OCI-LY1 (cell line): ENCODE measurements at regions not wholly inside any gene's neighbourhood (a gene's known extent, or its start where the extent isn't known, plus 50 kb on each side); places are given as distances from the start of the nearest gene placed in this dataset.

Experiments used
- H2AFZ ChIP-seq: fragments of 200-600 bp; sonication (generic), shearing (Covaris generic); 2 replicates; pipeline ENCODE4 v1.6.0; 2014; ENCODE audit warnings: antibody characterized with exemption, mild to moderate bottlenecking, low read length
- H3F3A ChIP-seq: fragments of 200-600 bp; sonication (generic), shearing (Covaris generic); 2 replicates; pipeline ENCODE4 v1.6.0; 2014; ENCODE audit warnings: mild to moderate bottlenecking, antibody characterized with exemption, low read length, moderate library complexity; ENCODE audit not compliant: insufficient read depth
- H3K27ac ChIP-seq: fragments of 200-600 bp; sonication (generic); 2 replicates; pipeline ENCODE4 v1.5.1; 2014; ENCODE audit warnings: low read length, mixed run types, mild to moderate bottlenecking, low read depth; ENCODE audit not compliant: poor library complexity, severe bottlenecking
- H3K27me3 ChIP-seq: fragments of 200-600 bp; sonication (generic); 2 replicates; pipeline ENCODE4 v1.6.0; 2014; ENCODE audit warnings: antibody characterized with exemption, mild to moderate bottlenecking, low read length, moderate library complexity; ENCODE audit not compliant: insufficient read depth
- H3K36me3 ChIP-seq: fragments of 200-600 bp; sonication (generic); 2 replicates; pipeline ENCODE4 v1.6.1; 2014; ENCODE audit warnings: mild to moderate bottlenecking, antibody characterized with exemption, low read length, moderate library complexity, mixed read lengths; ENCODE audit not compliant: insufficient read depth
- H3K4me1 ChIP-seq: fragments of 200-600 bp; sonication (generic); 2 replicates; pipeline ENCODE4 v1.5.1; 2014; ENCODE audit warnings: mild to moderate bottlenecking, low read length, moderate library complexity; ENCODE audit not compliant: insufficient read depth, severe bottlenecking
- H3K4me2 ChIP-seq: fragments of 200-600 bp; sonication (generic), shearing (Covaris generic); 2 replicates; pipeline ENCODE4 v1.6.1; 2014; ENCODE audit warnings: low read length
- H3K4me3 ChIP-seq: fragments of 200-600 bp; sonication (generic); 2 replicates; pipeline ENCODE4 v1.5.1; 2014; ENCODE audit warnings: low read length, low read depth, mild to moderate bottlenecking, mixed read lengths; ENCODE audit not compliant: poor library complexity, severe bottlenecking
- H3K79me2 ChIP-seq: fragments of 200-600 bp; shearing (Covaris generic); 2 replicates; pipeline ENCODE4 v1.6.1; 2016; ENCODE audit warnings: mixed run types, low read length, mixed read lengths; ENCODE audit not compliant: insufficient read depth
- H3K9ac ChIP-seq: fragments of 200-600 bp; sonication (generic), shearing (Covaris generic); 2 replicates; pipeline ENCODE4 v1.6.1; 2014; ENCODE audit warnings: mild to moderate bottlenecking, low read length, mixed read lengths
- H3K9me2 ChIP-seq: fragments of 200-600 bp; sonication (generic), shearing (Covaris generic); 2 replicates; pipeline ENCODE4 v1.6.1; 2014; ENCODE audit warnings: low read depth, mild to moderate bottlenecking, low read length, mixed read lengths
- H3K9me3 ChIP-seq: fragments of 200-600 bp; shearing (Covaris generic); 2 replicates; pipeline ENCODE4 v1.6.1; 2014; ENCODE audit warnings: low read length, mixed read lengths
- H4K20me1 ChIP-seq: fragments of 200-600 bp; sonication (generic), shearing (Covaris generic); 2 replicates; pipeline ENCODE4 v1.6.0; 2016; ENCODE audit warnings: mild to moderate bottlenecking, low read length; ENCODE audit not compliant: insufficient read depth
- EZH2 ChIP-seq: fragments of 200-600 bp; sonication (generic), shearing (Covaris generic); IDR thresholded peaks from 2 replicates; pipeline ENCODE4 v1.8.0; 2017; ENCODE audit warnings: borderline replicate concordance, mixed run types, mild to moderate bottlenecking, antibody characterized with exemption, low read length, moderate library complexity, mixed read lengths
- TF ChIP-seq, protein P1 (sequence below): fragments of 200-600 bp; sonication (generic), shearing (Covaris generic); IDR thresholded peaks from 2 replicates; pipeline ENCODE4 v1.5.1; 2017; ENCODE audit warnings: mild to moderate bottlenecking, antibody characterized with exemption, low read length, moderate library complexity, mixed read lengths

DNA sequence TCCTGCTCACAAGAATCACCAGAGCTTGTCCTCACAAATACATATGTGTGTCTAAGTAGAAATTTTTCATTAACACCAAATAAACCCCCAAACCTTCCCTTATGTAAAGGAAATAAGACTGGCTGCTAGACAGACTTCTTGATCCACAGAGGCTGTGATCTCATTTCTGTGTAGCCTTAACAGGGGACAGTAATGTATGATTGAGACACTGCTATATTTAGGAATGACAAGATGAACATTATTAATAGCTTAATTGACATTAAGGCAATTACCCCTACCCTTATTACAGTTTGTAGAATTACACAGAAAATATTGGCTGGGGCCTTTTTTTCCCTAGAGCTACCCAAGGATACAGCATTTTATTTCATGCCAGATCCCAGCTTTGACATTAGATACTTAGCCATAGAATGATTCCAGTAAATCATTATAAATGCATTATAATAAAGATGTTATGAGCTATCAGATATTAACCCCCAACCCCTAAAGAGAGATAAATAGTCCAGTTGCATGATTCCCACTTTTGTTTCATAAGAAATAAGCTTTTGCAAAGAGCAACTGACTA, 392.1 kb upstream of the HNRNPA3 start:
- no peak overlapping the region for H3K27ac ChIP-seq
- no peaks in the 10 kb centered on the region for H3F3A ChIP-seq
- 0 out of 2 replicates have a peak, but pooled peaks cover 6% of the 10 kb centered on the region for H3K27me3 ChIP-seq

DNA sequence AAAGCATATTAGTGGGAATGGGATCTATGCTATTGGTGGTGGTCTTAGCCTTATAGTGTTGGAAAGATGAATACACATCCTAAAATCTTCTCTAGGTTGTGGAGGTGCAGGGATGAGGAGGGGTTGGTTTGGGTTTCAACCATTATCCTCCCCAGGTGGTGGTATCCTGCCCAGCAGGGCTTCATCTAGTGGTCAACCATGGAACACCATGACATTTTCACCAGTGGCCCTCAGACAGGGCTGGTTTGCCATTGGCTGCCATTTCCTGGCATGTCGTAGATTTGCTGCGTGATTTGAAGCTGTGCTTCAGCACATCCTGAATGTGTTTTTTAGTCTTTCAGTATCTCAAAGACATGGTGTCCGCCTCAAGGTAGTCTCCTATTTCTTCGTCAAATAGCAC, 391.2 kb upstream of the HNRNPA3 start:
- Histone ChIP-seq H3K4me1 (no peaks in the 10 kb centered on the region), H3K9me2 (no peaks in the 10 kb centered on the region), H3F3A (no peaks in the 10 kb centered on the region), H3K9me3 (no peaks in the 10 kb centered on the region), H2AFZ (no peak overlapping the region), H3K27me3 (0 out of 2 replicates have a peak, but pooled peaks cover 6% of the 10 kb centered on the region), H3K79me2 (no peaks in the 10 kb centered on the region), H3K4me3 (no peak overlapping the region), H3K4me2 (no peak overlapping the region), H4K20me1 (no peaks in the 10 kb centered on the region), H3K36me3 (no peaks in the 10 kb centered on the region), H3K9ac (no peak overlapping the region), H3K27ac (no peak overlapping the region)
- TF ChIP-seq EZH2: no peak
- TF ChIP-seq, protein P1, sequence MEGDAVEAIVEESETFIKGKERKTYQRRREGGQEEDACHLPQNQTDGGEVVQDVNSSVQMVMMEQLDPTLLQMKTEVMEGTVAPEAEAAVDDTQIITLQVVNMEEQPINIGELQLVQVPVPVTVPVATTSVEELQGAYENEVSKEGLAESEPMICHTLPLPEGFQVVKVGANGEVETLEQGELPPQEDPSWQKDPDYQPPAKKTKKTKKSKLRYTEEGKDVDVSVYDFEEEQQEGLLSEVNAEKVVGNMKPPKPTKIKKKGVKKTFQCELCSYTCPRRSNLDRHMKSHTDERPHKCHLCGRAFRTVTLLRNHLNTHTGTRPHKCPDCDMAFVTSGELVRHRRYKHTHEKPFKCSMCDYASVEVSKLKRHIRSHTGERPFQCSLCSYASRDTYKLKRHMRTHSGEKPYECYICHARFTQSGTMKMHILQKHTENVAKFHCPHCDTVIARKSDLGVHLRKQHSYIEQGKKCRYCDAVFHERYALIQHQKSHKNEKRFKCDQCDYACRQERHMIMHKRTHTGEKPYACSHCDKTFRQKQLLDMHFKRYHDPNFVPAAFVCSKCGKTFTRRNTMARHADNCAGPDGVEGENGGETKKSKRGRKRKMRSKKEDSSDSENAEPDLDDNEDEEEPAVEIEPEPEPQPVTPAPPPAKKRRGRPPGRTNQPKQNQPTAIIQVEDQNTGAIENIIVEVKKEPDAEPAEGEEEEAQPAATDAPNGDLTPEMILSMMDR: no peak

More for the DNA sequence above, 392.1 kb upstream of the HNRNPA3 start:
- Histone ChIP-seq H3K4me1 (no peaks in the 10 kb centered on the region), H3K9me3 (no peaks in the 10 kb centered on the region), H4K20me1 (no peaks in the 10 kb centered on the region), H3K4me3 (no peak overlapping the region), H3K9me2 (no peaks in the 10 kb centered on the region), H3K4me2 (no peak overlapping the region), H3K79me2 (no peaks in the 10 kb centered on the region), H2AFZ (no peak overlapping the region), H3K9ac (no peak overlapping the region), H3K36me3 (no peaks in the 10 kb centered on the region)
- TF ChIP-seq EZH2: no peak
- TF ChIP-seq, protein P1: no peak

- H3K4me3 ChIP-seq: no peak overlapping the region
- no peaks in the 10 kb centered on the region for H3K9me3 ChIP-seq
- TF ChIP-seq, protein P1: no peak
- no peak for TF ChIP-seq EZH2
- no peaks in the 10 kb centered on the region for H3K36me3 ChIP-seq
- no peak overlapping the region for H3K9ac ChIP-seq
- H3K27ac ChIP-seq: no peak overlapping the region
- no peaks in the 10 kb centered on the region for H3K9me2 ChIP-seq
- H3K4me1 ChIP-seq: no peaks in the 10 kb centered on the region
- no peaks in the 10 kb centered on the region for H4K20me1 ChIP-seq
- H3K79me2 ChIP-seq: no peaks in the 10 kb centered on the region
- H3K27me3 ChIP-seq: 0 out of 2 replicates have a peak, but pooled peaks cover 6% of the 10 kb centered on the region
- no peak overlapping the region for H3K4me2 ChIP-seq
- no peaks in the 10 kb centered on the region for H3F3A ChIP-seq
- H2AFZ ChIP-seq: no peak overlapping the region
Measured at GRCh38 chr2:176822060-176822459, 390.5 kb upstream of the HNRNPA3 start.
